Tibial nerve (tissue), 4 donors: ENCODE measurements at regions not wholly inside any gene's neighbourhood (a gene's known extent, or its start where the extent isn't known, plus 50 kb on each side); places are given as distances from the start of the nearest gene placed in this dataset.

Experiments
- DNase-seq, 2 donors: peaks; one replicate each; pipeline ENCODE4 v3.0.0-alpha.2; 2019; ENCODE audit warnings: low spot score in 2 of 2
- H3K27ac ChIP-seq, 4 donors: fragments of 200-600 bp; sonication (generic) in 3 of 4; one replicate each; pipeline ENCODE4 v1.5.1; 2017 to 2019; ENCODE audit warnings: mild to moderate bottlenecking in 1 of 4
- H3K27me3 ChIP-seq, 2 donors: fragments of 200-600 bp; sonication (generic) in 1 of 2; one replicate each; pipeline versions ENCODE4 v1.5.1 to v1.6.0; 2017 to 2019
- H3K36me3 ChIP-seq, 3 donors: fragments of 200-600 bp; sonication (generic); one replicate each; pipeline ENCODE4 v1.5.1; 2018 to 2019
- H3K4me1 ChIP-seq, 4 donors: fragments of 200-600 bp; sonication (generic) in 3 of 4; one replicate each; pipeline ENCODE4 v1.5.1; 2017 to 2019
- H3K4me3 ChIP-seq, 4 donors: fragments of 200-600 bp; sonication (generic) in 3 of 4; one replicate each; pipeline ENCODE4 v1.5.1; 2017 to 2019; ENCODE audit warnings: mild to moderate bottlenecking in 1 of 4, moderate library complexity in 1 of 4
- H3K9me3 ChIP-seq, 4 donors: fragments of 200-600 bp; sonication (generic) in 3 of 4; one replicate each; pipeline ENCODE4 v1.5.1; 2017 to 2019
- EP300 ChIP-seq, 2 donors: sonication (generic); formaldehyde crosslinking; IDR thresholded peaks; one replicate each; pipeline ENCODE4 v1.6.1; 2017; ENCODE audit warnings: antibody characterized with exemption in 2 of 2, mild to moderate bottlenecking in 1 of 2
- POLR2A ChIP-seq, 2 donors: fragments of 450-650 bp; IDR thresholded peaks; one replicate each; pipeline ENCODE4 v1.6.1; 2017; ENCODE audit warnings: antibody characterized with exemption in 2 of 2, mild to moderate bottlenecking in 2 of 2, moderate library complexity in 2 of 2
- WGBS, 2 donors: methylation state at CpG; one replicate each; pipeline ENCODE4 v1.1.5; 2018; 5-methylcytosine and 5-hydroxymethylcytosine counted together
- TF ChIP-seq, protein P1 (sequence below), 5 experiments: fragments of 200-600 bp in 3 of 5; fragments of 450-650 bp in 2 of 5; sonication (generic) in 3 of 5; IDR thresholded peaks; one replicate each; pipeline ENCODE4 v1.5.1; 2016 to 2019; ENCODE audit warnings: antibody characterized with exemption in 5 of 5, mild to moderate bottlenecking in 3 of 5, moderate library complexity in 2 of 5

DNA sequence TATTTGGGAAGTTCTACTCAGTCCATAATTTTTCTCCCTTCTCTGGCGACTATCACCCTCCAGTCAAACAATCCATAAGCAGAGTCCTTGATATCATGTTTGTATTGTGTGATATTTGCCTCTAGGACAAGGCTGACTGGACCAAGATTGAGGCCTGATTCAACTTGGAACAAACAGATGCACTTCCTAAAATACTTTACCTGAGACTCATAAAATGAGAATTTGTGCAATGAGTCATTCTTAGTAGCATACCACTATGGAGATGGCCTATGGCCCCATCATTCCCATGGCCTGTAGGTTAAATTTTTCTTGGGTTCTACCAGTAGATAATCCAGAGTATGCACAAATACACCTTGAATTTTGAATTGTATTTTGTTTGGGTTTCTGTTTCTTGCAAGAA lies 74.2 kb upstream of the DMD start:
- TF ChIP-seq, protein P1, sequence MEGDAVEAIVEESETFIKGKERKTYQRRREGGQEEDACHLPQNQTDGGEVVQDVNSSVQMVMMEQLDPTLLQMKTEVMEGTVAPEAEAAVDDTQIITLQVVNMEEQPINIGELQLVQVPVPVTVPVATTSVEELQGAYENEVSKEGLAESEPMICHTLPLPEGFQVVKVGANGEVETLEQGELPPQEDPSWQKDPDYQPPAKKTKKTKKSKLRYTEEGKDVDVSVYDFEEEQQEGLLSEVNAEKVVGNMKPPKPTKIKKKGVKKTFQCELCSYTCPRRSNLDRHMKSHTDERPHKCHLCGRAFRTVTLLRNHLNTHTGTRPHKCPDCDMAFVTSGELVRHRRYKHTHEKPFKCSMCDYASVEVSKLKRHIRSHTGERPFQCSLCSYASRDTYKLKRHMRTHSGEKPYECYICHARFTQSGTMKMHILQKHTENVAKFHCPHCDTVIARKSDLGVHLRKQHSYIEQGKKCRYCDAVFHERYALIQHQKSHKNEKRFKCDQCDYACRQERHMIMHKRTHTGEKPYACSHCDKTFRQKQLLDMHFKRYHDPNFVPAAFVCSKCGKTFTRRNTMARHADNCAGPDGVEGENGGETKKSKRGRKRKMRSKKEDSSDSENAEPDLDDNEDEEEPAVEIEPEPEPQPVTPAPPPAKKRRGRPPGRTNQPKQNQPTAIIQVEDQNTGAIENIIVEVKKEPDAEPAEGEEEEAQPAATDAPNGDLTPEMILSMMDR (IDR thresholded peaks at IDR 0.05) = no peak
- TF ChIP-seq POLR2A (IDR thresholded peaks at IDR 0.05) (no peak), EP300 (IDR thresholded peaks at IDR 0.05) (no peak)
- WGBS, 2 donors = 66 to 100% methylated on average over 1 of the region's 1 CpG
- Histone ChIP-seq H3K27me3 (no peaks in the 10 kb centered on the region), H3K4me3 (no peak overlapping the region), H3K9me3 (no peaks in the 10 kb centered on the region), H3K36me3 (no peaks in the 10 kb centered on the region), H3K4me1 (no peaks in the 10 kb centered on the region), H3K27ac (no peak overlapping the region)
- no peak for DNase-seq

DNA sequence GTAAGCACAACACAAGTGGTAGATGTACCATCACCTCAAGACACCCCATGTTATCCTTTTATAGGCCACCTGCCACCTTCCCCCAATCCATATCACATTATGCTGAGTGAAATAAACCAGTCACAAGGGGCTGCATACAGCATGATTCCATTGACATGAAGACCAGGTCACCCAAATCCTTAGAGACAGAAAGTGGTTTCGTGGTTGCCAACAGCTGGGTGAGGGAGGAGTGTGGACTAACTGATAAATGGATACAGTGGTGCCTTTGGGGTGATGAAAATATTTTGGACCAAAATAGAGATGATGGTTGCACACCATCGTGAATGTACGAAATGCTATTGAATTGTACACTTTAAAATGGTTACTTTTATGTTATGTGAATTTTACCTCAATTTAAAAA lies 65.7 kb upstream of the DMD start:
- no peak overlapping the region for H3K27ac ChIP-seq
- DNase-seq = no peak
- no peaks in the 10 kb centered on the region for H3K9me3 ChIP-seq
- 85 to 94% methylated on average over 3 of the region's 3 CpGs for WGBS, 2 donors
- no peak for TF ChIP-seq POLR2A (IDR thresholded peaks at IDR 0.05)
- TF ChIP-seq, protein P1 (IDR thresholded peaks at IDR 0.05) = no peak
- TF ChIP-seq EP300 (IDR thresholded peaks at IDR 0.05) = no peak
- H3K4me3 ChIP-seq = no peak overlapping the region
- no peaks in the 10 kb centered on the region for H3K4me1 ChIP-seq
- no peaks in the 10 kb centered on the region for H3K36me3 ChIP-seq
- no peaks in the 10 kb centered on the region for H3K27me3 ChIP-seq

DNA sequence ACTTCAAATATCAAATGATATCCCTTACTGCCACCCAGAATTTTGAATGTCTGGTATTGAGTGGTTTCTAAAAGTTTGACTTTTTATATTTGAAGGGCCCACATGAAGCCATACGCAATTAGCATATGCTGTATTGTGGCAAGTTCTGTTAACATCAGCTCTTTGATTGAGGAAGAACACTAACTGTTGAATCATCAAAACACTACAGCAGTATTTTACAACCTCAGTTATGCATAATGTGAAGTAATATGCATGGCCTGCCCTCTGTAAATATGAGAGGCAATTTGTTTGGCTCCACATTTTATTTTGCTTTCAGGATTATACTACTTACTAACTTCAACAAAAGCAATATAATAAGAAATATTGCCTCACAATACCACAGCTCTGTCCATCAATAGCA lies 62.2 kb upstream of the DMD start:
- H3K27ac ChIP-seq = no peak overlapping the region
- no peak for DNase-seq
- no peaks in the 10 kb centered on the region for H3K27me3 ChIP-seq
- H3K4me3 ChIP-seq = no peak overlapping the region
- 38 to 67% methylated on average over 1 of the region's 1 CpG for WGBS, 2 donors
- H3K4me1 ChIP-seq = no peaks in the 10 kb centered on the region
- no peaks in the 10 kb centered on the region for H3K9me3 ChIP-seq
- TF ChIP-seq EP300 (IDR thresholded peaks at IDR 0.05) (no peak), POLR2A (IDR thresholded peaks at IDR 0.05) (no peak)
- TF ChIP-seq, protein P1 (IDR thresholded peaks at IDR 0.05) = no peak
- H3K36me3 ChIP-seq = no peaks in the 10 kb centered on the region

DNA sequence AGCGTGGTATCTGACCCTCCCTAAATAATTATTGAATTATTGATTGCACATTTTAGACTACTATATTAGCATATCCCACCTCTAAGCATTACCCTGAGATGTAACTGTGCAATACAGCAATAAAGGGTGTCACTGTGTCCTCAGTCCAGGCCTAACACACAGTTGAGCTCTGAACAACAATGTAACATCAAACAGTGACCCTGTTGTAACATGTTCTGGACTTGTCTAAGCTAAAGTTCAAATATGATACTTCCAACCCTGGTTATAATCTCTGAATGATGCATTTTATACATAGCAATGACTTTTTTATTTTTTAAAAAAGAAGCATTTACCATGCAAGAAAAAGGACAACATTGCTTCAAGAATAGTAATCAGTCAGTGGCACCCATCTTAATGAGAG lies 61.6 kb upstream of the DMD start:
- no peaks in the 10 kb centered on the region for H3K27me3 ChIP-seq
- WGBS, 2 donors = 73 to 76% methylated on average over 1 of the region's 1 CpG
- peaks cover 0 to under 1% (median 0%) of the 10 kb centered on the region in 4 donors for H3K9me3 ChIP-seq
- no peak for DNase-seq
- H3K27ac ChIP-seq = no peak overlapping the region
- H3K4me1 ChIP-seq = no peaks in the 10 kb centered on the region
- no peaks in the 10 kb centered on the region for H3K36me3 ChIP-seq
- H3K4me3 ChIP-seq = no peak overlapping the region
- TF ChIP-seq POLR2A (IDR thresholded peaks at IDR 0.05) = no peak
- TF ChIP-seq, protein P1 (IDR thresholded peaks at IDR 0.05) = no peak
